ENCODE measurements at regions not wholly inside any gene's neighbourhood (a gene's known extent, or its start where the extent isn't known, plus 50 kb on each side); places are given as distances from the start of the nearest gene placed in this dataset.

GRCh38 chr7:131225619-131226513 lies 101.8 kb upstream of the MKLN1 start:
- DNase-seq = peak; percentile 31

- DNase-seq = no peak
Observed at GRCh38 chr7:131226514-131226865, 101.2 kb upstream of the MKLN1 start.

GRCh38 chr7:131231381-131232220 lies 96.1 kb upstream of the MKLN1 start:
- DNase-seq = no peak

GRCh38 chr7:131232768-131233167 lies 94.9 kb upstream of the MKLN1 start:
- no peak for DNase-seq

- DNase-seq = no peak
Observed at GRCh38 chr7:131233193-131233592, 94.5 kb upstream of the MKLN1 start.

GRCh38 chr7:131234719-131235488 lies 92.8 kb upstream of the MKLN1 start:
- DNase-seq = no peak

GRCh38 chr7:131235489-131236317 lies 92.0 kb upstream of the MKLN1 start:
- DNase-seq = no peak

- no peak for DNase-seq
Observed at GRCh38 chr7:131236318-131236672, 91.4 kb upstream of the MKLN1 start.

- no peak for DNase-seq
Observed at GRCh38 chr7:131238347-131238931, 89.2 kb upstream of the MKLN1 start.

GRCh38 chr7:131241386-131241785 lies 86.3 kb upstream of the MKLN1 start:
- no peak for DNase-seq

GRCh38 chr7:131242123-131242650 lies 85.5 kb upstream of the MKLN1 start:
- no peak for DNase-seq

- no peak for DNase-seq
Observed at GRCh38 chr7:131244259-131244852, 83.3 kb upstream of the MKLN1 start.

- no peak for DNase-seq
Observed at GRCh38 chr7:131249003-131249402, 78.7 kb upstream of the MKLN1 start.

- DNase-seq = no peak
Observed at GRCh38 chr7:131249483-131249882, 78.2 kb upstream of the MKLN1 start.

GRCh38 chr7:131250331-131250730 lies 77.3 kb upstream of the MKLN1 start:
- peak; percentile 15 for DNase-seq

GRCh38 chr7:131251371-131251770 lies 76.3 kb upstream of the MKLN1 start:
- no peak for DNase-seq

- no peak for DNase-seq
Observed at GRCh38 chr7:131252976-131253375, 74.7 kb upstream of the MKLN1 start.

- DNase-seq = no peak
Observed at GRCh38 chr7:131254211-131254610, 73.5 kb upstream of the MKLN1 start.

- no peak for DNase-seq
Observed at GRCh38 chr7:131255242-131255641, 72.4 kb upstream of the MKLN1 start.

GRCh38 chr7:131261476-131261994 lies 66.1 kb upstream of the MKLN1 start:
- DNase-seq = no peak

Measured in left kidney (tissue), 1 donor.